KMS-11 (cell line): ENCODE measurements at regions not wholly inside any gene's neighbourhood (a gene's known extent, or its start where the extent isn't known, plus 50 kb on each side); places are given as distances from the start of the nearest gene placed in this dataset.

Experiments used
- H2AFZ ChIP-seq: fragments of 200-600 bp; sonication (generic); 2 replicates; pipeline ENCODE4 v1.6.1; 2016; ENCODE audit warnings: antibody characterized with exemption, mixed run types, low read depth
- H3K27ac ChIP-seq: fragments of 200-600 bp; sonication (generic); 2 replicates; pipeline ENCODE4 v1.6.1; 2016; ENCODE audit warnings: mild to moderate bottlenecking, mixed run types
- H3K27me3 ChIP-seq: fragments of 200-600 bp; sonication (generic); 2 replicates; pipeline ENCODE4 v1.6.1; 2017; ENCODE audit warnings: mild to moderate bottlenecking, low read depth, mixed run types, moderate library complexity; ENCODE audit not compliant: insufficient read depth
- H3K36me3 ChIP-seq: fragments of 200-600 bp; sonication (generic); 2 replicates; pipeline ENCODE4 v1.6.1; 2017; ENCODE audit warnings: mild to moderate bottlenecking, mixed run types; ENCODE audit not compliant: insufficient read depth
- H3K4me1 ChIP-seq: fragments of 200-600 bp; sonication (generic); 2 replicates; pipeline ENCODE4 v1.6.1; 2016; ENCODE audit warnings: mild to moderate bottlenecking, low read depth, mixed run types; ENCODE audit not compliant: poor library complexity, severe bottlenecking
- H3K4me2 ChIP-seq: fragments of 200-600 bp; sonication (generic); 2 replicates; pipeline ENCODE4 v1.7.0; 2016; ENCODE audit warnings: mild to moderate bottlenecking, mixed run types
- H3K4me3 ChIP-seq: fragments of 200-600 bp; sonication (generic); IDR thresholded peaks from 2 replicates; pipeline ENCODE4 v1.6.1; 2017; ENCODE audit warnings: low read depth, low read length, mixed read lengths; ENCODE audit not compliant: insufficient read depth
- H3K79me2 ChIP-seq: fragments of 200-600 bp; sonication (generic); 2 replicates; pipeline ENCODE4 v1.6.1; 2016; ENCODE audit warnings: low read depth, mixed run types; ENCODE audit not compliant: insufficient read depth
- H3K9ac ChIP-seq: fragments of 200-600 bp; sonication (generic); 2 replicates; pipeline ENCODE4 v1.6.1; 2016; ENCODE audit warnings: mild to moderate bottlenecking, mixed run types
- H4K20me1 ChIP-seq: fragments of 200-600 bp; sonication (generic); 2 replicates; pipeline ENCODE4 v1.6.1; 2016; ENCODE audit warnings: mild to moderate bottlenecking, mixed run types; ENCODE audit not compliant: insufficient read depth
- TF ChIP-seq, protein P1 (sequence below): fragments of 200-600 bp; sonication (generic); conservative IDR thresholded peaks from 2 replicates; pipeline ENCODE4 v1.6.1; 2017; ENCODE audit warnings: low read depth, mild to moderate bottlenecking, antibody characterized with exemption, low read length, moderate library complexity, mixed read lengths

DNA sequence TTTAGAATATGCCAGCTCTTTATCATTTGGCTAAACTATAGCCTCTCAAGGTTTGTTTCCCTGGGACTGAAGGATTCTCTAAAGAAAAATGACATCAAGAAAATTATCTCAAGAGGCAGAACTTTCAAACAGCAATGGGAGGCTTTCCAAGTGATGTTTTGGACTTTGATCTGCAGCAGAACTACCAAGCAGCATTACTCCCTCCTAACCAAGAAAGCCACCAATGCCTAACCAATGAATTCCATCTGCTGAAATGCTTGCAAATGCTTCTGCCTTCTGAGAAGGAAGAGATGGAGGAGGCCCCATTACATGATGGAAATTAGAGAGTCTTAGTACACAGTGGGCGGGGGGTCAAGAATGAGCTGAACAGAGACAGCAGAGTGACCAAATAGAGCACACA is 95.1 kb upstream of the SLC35G4 start:
- Histone ChIP-seq H3K27me3 (no peaks in the 10 kb centered on the region), H3K36me3 (no peaks in the 10 kb centered on the region), H3K4me2 (no peak overlapping the region), H2AFZ (no peak overlapping the region), H3K79me2 (no peaks in the 10 kb centered on the region), H3K9ac (no peak overlapping the region), H4K20me1 (no peaks in the 10 kb centered on the region), H3K4me3 (no peak overlapping the region), H3K4me1 (peaks cover 48% of the 10 kb centered on the region), H3K27ac (no peak overlapping the region)
- TF ChIP-seq, protein P1, sequence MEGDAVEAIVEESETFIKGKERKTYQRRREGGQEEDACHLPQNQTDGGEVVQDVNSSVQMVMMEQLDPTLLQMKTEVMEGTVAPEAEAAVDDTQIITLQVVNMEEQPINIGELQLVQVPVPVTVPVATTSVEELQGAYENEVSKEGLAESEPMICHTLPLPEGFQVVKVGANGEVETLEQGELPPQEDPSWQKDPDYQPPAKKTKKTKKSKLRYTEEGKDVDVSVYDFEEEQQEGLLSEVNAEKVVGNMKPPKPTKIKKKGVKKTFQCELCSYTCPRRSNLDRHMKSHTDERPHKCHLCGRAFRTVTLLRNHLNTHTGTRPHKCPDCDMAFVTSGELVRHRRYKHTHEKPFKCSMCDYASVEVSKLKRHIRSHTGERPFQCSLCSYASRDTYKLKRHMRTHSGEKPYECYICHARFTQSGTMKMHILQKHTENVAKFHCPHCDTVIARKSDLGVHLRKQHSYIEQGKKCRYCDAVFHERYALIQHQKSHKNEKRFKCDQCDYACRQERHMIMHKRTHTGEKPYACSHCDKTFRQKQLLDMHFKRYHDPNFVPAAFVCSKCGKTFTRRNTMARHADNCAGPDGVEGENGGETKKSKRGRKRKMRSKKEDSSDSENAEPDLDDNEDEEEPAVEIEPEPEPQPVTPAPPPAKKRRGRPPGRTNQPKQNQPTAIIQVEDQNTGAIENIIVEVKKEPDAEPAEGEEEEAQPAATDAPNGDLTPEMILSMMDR = no peak

DNA sequence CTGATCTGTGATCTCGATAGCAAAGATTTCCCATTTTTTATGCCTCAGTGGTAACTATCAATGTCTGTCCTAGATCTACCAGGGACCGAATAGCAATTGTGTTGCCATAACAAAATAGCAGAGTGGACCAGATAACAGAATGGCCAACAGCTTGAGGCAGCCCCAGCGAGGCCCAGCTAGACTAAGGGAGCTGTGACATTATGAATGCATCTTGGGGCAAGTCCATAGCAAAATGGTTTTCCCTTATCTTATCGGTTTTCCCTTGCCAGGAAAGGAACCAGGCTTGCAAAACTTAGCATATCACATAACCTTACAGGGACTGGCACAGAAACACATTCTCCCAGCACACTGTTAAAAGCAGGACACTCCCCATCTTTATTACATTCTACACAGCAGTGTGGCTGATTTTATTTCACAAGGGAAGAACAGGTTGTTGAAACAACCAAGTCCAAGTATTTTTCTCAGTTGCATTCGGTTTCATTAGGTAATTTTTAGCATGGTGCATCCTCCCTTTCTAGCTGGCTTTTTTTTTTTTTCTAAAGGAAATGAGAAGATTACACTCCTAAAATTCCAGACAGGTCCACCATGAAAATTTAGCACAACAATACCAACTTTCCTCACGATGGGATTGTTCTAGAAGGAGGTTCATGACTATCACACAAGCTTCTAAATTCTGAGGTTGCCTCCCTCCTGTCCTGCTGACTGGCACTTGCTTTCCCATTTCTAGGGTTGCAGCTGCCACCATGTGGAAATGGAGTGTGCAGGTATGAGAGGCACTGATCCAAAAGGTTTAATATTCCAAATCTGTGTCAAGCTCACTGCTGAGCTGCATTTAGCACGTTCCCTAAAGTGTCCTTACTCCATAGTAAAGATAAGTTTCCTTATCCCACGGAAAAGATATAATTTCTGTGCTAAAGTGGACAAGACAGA is 97.0 kb upstream of the SLC35G4 start:
- Histone ChIP-seq H3K36me3 (no peaks in the 10 kb centered on the region), H3K79me2 (no peaks in the 10 kb centered on the region), H3K4me3 (no peak overlapping the region), H3K4me1 (peaks cover 47% of the 10 kb centered on the region), H2AFZ (no peak overlapping the region), H3K4me2 (peak overlapping the region; percentile 62), H3K27ac (peak overlapping the region; percentile 50; the same call in 1 of the 2 replicates), H4K20me1 (no peaks in the 10 kb centered on the region), H3K27me3 (no peaks in the 10 kb centered on the region), H3K9ac (no peak overlapping the region)
- TF ChIP-seq, protein P1 = peak; percentile 37; the same call in 1 of the 2 replicates

DNA sequence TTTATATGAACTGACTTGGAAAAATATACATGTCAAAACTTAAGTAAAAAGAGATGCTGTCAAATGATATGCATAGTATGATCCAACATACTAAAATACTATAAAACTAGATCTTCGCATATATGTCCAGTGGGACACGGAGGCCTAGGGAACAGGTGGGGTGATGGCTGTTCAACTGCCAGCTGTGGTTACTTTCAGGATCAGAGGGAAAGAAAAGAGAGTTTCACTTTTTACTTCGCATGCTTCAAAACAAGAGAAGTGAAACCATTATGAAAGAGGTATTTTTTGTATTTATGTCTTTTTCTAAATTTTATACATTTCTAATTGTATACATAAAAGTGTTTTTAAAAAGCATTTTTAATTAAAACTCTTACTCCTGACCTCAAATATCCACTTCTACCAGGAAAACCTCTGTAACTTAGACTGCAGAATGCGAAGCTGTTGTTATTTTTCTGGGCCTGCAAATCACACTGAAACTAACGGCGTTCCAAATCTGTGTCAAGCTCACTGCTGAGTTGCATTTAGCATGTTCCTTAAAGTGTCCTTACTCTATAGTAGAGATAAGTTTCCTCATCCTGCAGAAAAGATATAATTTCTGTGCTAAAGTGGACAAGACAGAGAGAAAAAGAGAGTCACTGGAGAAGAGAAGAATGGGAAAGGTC is 97.8 kb upstream of the SLC35G4 start:
- Histone ChIP-seq H3K4me3 (no peak overlapping the region), H3K79me2 (no peaks in the 10 kb centered on the region), H3K4me1 (peaks cover 47% of the 10 kb centered on the region), H3K27me3 (no peaks in the 10 kb centered on the region), H3K9ac (no peak overlapping the region), H4K20me1 (no peaks in the 10 kb centered on the region), H3K36me3 (no peaks in the 10 kb centered on the region), H3K27ac (peak overlapping the region; percentile 50; the same call in 1 of the 2 replicates), H2AFZ (no peak overlapping the region), H3K4me2 (peak overlapping the region; percentile 62)
- TF ChIP-seq, protein P1 = no peak

DNA sequence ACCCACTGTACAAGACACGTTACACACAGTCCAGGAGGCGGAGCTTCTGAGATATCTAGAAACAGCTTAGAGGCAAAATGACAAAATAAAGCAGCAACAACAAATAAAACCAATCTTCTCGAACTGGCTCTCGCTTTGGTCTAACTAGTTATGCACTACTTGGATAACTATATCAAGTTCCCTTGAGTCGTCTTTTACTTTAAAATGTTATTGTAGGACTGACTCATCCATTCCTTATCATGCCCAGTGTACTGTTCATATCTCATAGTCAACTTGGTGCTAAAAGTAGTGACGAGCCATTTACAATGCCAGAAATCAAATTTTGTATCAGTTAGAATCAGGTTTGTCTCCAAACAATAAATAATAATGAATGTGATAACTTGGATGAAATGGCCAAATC is 102.5 kb upstream of the SLC35G4 start:
- H2AFZ ChIP-seq = no peak overlapping the region
- H3K36me3 ChIP-seq = no peaks in the 10 kb centered on the region
- no peak overlapping the region for H3K4me2 ChIP-seq
- no peak overlapping the region for H3K4me3 ChIP-seq
- H3K27me3 ChIP-seq = no peaks in the 10 kb centered on the region
- H3K79me2 ChIP-seq = no peaks in the 10 kb centered on the region
- H4K20me1 ChIP-seq = no peaks in the 10 kb centered on the region
- TF ChIP-seq, protein P1 = no peak
- no peak overlapping the region for H3K27ac ChIP-seq
- peaks cover 32% of the 10 kb centered on the region for H3K4me1 ChIP-seq
- no peak overlapping the region for H3K9ac ChIP-seq
